Panc1 (cell line): ENCODE measurements at regions not wholly inside any gene's neighbourhood (a gene's known extent, or its start where the extent isn't known, plus 50 kb on each side); places are given as distances from the start of the nearest gene placed in this dataset.

ENCODE experiments used
- ATAC-seq: fragments of 200-7000 bp; cut with Tn5 transposase; 2 replicates; pipeline ENCODE4 v1.9.1; 2020; ENCODE audit warnings: mild to moderate bottlenecking, moderate library complexity
- BruUV-seq: library from RNA; stranded (reverse); fragments of 400-500 nt; replicated peaks from 2 replicates; lab custom pipeline; 2021; lab: Mats Ljungman, UMichigan
- CTCF ChIA-PET: fragments of 300-600 bp; sonication (Branson Sonifier 250); formaldehyde crosslinking; loops from one replicate; lab custom pipeline; 2022; ENCODE audit warnings: antibody characterized with exemption; lab: Charles Lee
- POLR2A ChIA-PET: fragments of 300-600 bp; sonication (Branson Sonifier 250); formaldehyde crosslinking; loops from one replicate; lab custom pipeline; 2022; ENCODE audit warnings: antibody characterized with exemption; lab: Charles Lee
- DNase-seq: peaks from one replicate; pipeline ENCODE4 v3.0.0-alpha.2; 2010; ENCODE audit warnings: low read depth, low spot score
- H3K27ac ChIP-seq: 2 replicates; pipeline ENCODE4 v1.5.1; 2011; ENCODE audit warnings: mild to moderate bottlenecking, low read length, inconsistent platforms
- H3K27me3 ChIP-seq: fragments of 200-500 bp; sonication (Bioruptor generic); 2 replicates; pipeline ENCODE4 v1.6.0; 2014; ENCODE audit warnings: low read length, inconsistent platforms; ENCODE audit not compliant: control insufficient read depth, insufficient read depth
- H3K36me3 ChIP-seq: fragments of 200-500 bp; sonication (Bioruptor generic); 2 replicates; pipeline ENCODE4 v1.5.1; 2014; ENCODE audit warnings: inconsistent platforms, mild to moderate bottlenecking, low read length, moderate library complexity; ENCODE audit not compliant: control insufficient read depth, insufficient read depth
- H3K4me1 ChIP-seq: 2 replicates; pipeline ENCODE4 v1.5.1; 2011; ENCODE audit warnings: inconsistent platforms, mild to moderate bottlenecking, low read length, moderate library complexity; ENCODE audit not compliant: control insufficient read depth, insufficient read depth
- H3K4me3 ChIP-seq, 2 experiments: 2 replicates each; pipeline ENCODE4 v1.5.1; 2011 to 2012; ENCODE audit warnings: low read depth in 2 of 2, low read length in 2 of 2, mild to moderate bottlenecking in 2 of 2, inconsistent platforms in 1 of 2, moderate library complexity in 1 of 2
- H3K9me3 ChIP-seq: fragments of 200-500 bp; sonication (Bioruptor generic); 2 replicates; pipeline ENCODE4 v1.5.1; 2014; ENCODE audit warnings: low read depth, mild to moderate bottlenecking, inconsistent platforms, low read length, moderate library complexity; ENCODE audit not compliant: control insufficient read depth, insufficient read depth
- CTCF ChIP-seq: fragments of 450-650 bp; IDR thresholded peaks from 2 replicates; pipeline ENCODE4 v1.5.1; 2017; ENCODE audit warnings: mild to moderate bottlenecking
- POLR2AphosphoS5 ChIP-seq: IDR thresholded peaks from 2 replicates; pipeline ENCODE4 v1.6.1; 2012; ENCODE audit warnings: mild to moderate bottlenecking, low read depth, low read length, moderate library complexity
- REST ChIP-seq, 2 experiments: IDR thresholded peaks; 2 replicates each; pipeline ENCODE4 v1.6.1; 2011 to 2012; ENCODE audit warnings: low read depth in 2 of 2, control low read depth in 1 of 2, low read length in 1 of 2, mild to moderate bottlenecking in 1 of 2, moderate library complexity in 1 of 2; ENCODE audit not compliant: insufficient read depth in 1 of 2
- SIN3A ChIP-seq: IDR thresholded peaks from 2 replicates; pipeline ENCODE4 v1.6.1; 2012; ENCODE audit warnings: low read depth, mild to moderate bottlenecking, low read length, moderate library complexity, borderline replicate concordance; ENCODE audit not compliant: insufficient read depth
- TCF7L2 ChIP-seq: IDR thresholded peaks from 2 replicates; pipeline ENCODE4 v1.6.1; 2011; ENCODE audit warnings: mild to moderate bottlenecking, low read depth, low read length, inconsistent platforms
- in situ Hi-C: cut with HindIII; loops from 2 replicates; pipeline ENCODE4 v1.10.0; 2016; ENCODE audit warnings: low sequenced_read_pairs, low pct_unique_long_range_greater_than_20kb
- intact Hi-C: fragments of 100-400 bp; cut with micrococcal nuclease; formaldehyde crosslinking; loops from one replicate; pipeline ENCODE4 v1.10.0; 2022; ENCODE audit not compliant: unreplicated experiment

- ATAC-seq (no peak), DNase-seq (no peak)
- H3K36me3 ChIP-seq, result no peaks in the 10 kb centered on the region
- ChIA-PET CTCF (no interaction called here), POLR2A (no interaction called here)
- H3K27ac ChIP-seq, result no peak overlapping the region
- H3K27me3 ChIP-seq, result peaks cover 34% of the 10 kb centered on the region
- no TSS peak for BruUV-seq
- H3K4me3 ChIP-seq, result no peak overlapping the region
- in situ Hi-C loops (no loop called here), intact Hi-C loops (no loop called here)
- H3K4me1 ChIP-seq, result no peaks in the 10 kb centered on the region
- H3K9me3 ChIP-seq, result no peaks in the 10 kb centered on the region
- no peak for TF ChIP-seq REST (IDR thresholded peaks at IDR 0.05; ENCODE audit: insufficient read depth in 1 of 2, low read depth in 2 of 2, low read length in 1 of 2)
- TF ChIP-seq SIN3A, result no peak
- TF ChIP-seq POLR2AphosphoS5, result no peak
- TF ChIP-seq CTCF, result no peak
- no peak for TF ChIP-seq TCF7L2
Measured at GRCh38 chr12:131362291-131363211, 348.3 kb upstream of the SFSWAP start.

GRCh38 chr12:131363393-131363792 lies 347.5 kb upstream of the SFSWAP start:
- ChIA-PET CTCF (no interaction called here), POLR2A (no interaction called here)

More at GRCh38 chr12:131363393-131363792, 347.5 kb upstream of the SFSWAP start:
- 0 out of 2 replicates have a peak, but pooled peaks have one; percentile 12 for ATAC-seq
- Histone ChIP-seq H3K27ac (no peak overlapping the region), H3K36me3 (no peaks in the 10 kb centered on the region), H3K9me3 (no peaks in the 10 kb centered on the region), H3K4me1 (no peaks in the 10 kb centered on the region), H3K27me3 (peaks cover 34% of the 10 kb centered on the region), H3K4me3 (no peak overlapping the region)
- no peak for DNase-seq
- intact Hi-C loops, result no loop called here
- no TSS peak for BruUV-seq
- in situ Hi-C loops, result no loop called here
- no peak for TF ChIP-seq POLR2AphosphoS5
- no peak for TF ChIP-seq TCF7L2
- no peak for TF ChIP-seq REST (IDR thresholded peaks at IDR 0.05; ENCODE audit: insufficient read depth in 1 of 2, low read depth in 2 of 2, low read length in 1 of 2)
- TF ChIP-seq CTCF, result no peak
- no peak for TF ChIP-seq SIN3A
